ENCODE measurements at regions not wholly inside any gene's neighbourhood (a gene's known extent, or its start where the extent isn't known, plus 50 kb on each side); places are given as distances from the start of the nearest gene placed in this dataset.

DNA sequence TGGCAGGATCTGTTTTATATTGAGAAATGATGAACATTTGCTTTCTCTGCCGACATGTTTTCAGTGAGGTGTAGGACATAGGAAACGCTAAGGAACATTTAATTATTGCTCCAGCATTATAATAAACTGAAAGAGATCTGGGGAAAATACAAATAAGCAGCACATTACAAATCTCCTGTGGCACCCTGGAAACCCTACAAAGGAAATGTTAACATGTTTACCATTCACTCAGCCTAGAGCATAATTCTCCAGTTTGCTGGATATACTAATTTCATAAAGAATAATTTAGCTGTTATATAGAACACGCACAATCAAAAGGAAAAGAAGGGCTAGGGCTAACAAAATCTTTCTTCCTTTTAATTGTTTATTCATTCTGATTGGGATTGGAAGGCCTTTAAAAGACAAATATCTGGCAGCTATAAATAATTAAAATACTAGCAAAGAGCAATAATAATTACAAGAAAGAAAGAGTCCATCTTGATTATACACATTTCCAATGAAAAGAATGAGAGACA is 299.4 kb downstream of the CRPPA start:
- TF ChIP-seq, protein P1, sequence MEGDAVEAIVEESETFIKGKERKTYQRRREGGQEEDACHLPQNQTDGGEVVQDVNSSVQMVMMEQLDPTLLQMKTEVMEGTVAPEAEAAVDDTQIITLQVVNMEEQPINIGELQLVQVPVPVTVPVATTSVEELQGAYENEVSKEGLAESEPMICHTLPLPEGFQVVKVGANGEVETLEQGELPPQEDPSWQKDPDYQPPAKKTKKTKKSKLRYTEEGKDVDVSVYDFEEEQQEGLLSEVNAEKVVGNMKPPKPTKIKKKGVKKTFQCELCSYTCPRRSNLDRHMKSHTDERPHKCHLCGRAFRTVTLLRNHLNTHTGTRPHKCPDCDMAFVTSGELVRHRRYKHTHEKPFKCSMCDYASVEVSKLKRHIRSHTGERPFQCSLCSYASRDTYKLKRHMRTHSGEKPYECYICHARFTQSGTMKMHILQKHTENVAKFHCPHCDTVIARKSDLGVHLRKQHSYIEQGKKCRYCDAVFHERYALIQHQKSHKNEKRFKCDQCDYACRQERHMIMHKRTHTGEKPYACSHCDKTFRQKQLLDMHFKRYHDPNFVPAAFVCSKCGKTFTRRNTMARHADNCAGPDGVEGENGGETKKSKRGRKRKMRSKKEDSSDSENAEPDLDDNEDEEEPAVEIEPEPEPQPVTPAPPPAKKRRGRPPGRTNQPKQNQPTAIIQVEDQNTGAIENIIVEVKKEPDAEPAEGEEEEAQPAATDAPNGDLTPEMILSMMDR (IDR thresholded peaks at IDR 0.05; ENCODE audit: low read depth, low read length): no peak
- DNase-seq (ENCODE audit: extremely low read depth, low read depth): no peak

GRCh38 chr7:16115374-16115773 is 306.0 kb downstream of the CRPPA start:
- TF ChIP-seq, protein P1 (IDR thresholded peaks at IDR 0.05; ENCODE audit: low read depth, low read length): no peak
- no peak for DNase-seq (ENCODE audit: extremely low read depth, low read depth)

GRCh38 chr7:16114633-16115032 is 306.7 kb downstream of the CRPPA start:
- DNase-seq (ENCODE audit: extremely low read depth, low read depth): no peak
- TF ChIP-seq, protein P1 (IDR thresholded peaks at IDR 0.05; ENCODE audit: low read depth, low read length): peak; percentile 51

DNA sequence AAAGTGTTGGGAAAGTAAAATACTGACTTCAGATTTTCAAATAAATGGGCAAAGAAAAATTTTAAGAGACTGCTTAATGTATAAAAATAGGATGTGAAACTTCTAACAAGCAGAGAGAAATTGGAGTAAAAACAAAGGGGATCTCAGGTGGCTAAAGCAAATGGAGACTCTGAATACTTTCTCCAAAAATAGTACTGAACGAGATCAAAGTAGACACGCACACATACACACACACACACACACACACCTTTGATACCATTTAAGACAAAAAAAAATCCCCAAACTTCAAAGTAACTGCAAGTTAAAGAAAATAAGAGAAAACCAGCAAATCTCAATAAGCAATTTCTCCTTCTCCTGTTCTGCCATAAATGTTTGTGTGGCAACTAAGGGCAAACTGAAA is 307.3 kb downstream of the CRPPA start:
- TF ChIP-seq, protein P1 (IDR thresholded peaks at IDR 0.05; ENCODE audit: low read depth, low read length): no peak
- DNase-seq (ENCODE audit: extremely low read depth, low read depth): no peak

GRCh38 chr7:16113058-16113457 is 308.3 kb downstream of the CRPPA start:
- TF ChIP-seq, protein P1 (IDR thresholded peaks at IDR 0.05; ENCODE audit: low read depth, low read length): no peak
- no peak for DNase-seq (ENCODE audit: extremely low read depth, low read depth)

GRCh38 chr7:16106869-16107268 is 314.5 kb downstream of the CRPPA start:
- TF ChIP-seq, protein P1 (IDR thresholded peaks at IDR 0.05; ENCODE audit: low read depth, low read length): no peak
- DNase-seq (ENCODE audit: extremely low read depth, low read depth): no peak

- TF ChIP-seq, protein P1 (IDR thresholded peaks at IDR 0.05; ENCODE audit: low read depth, low read length): no peak
- no peak for DNase-seq (ENCODE audit: extremely low read depth, low read depth)
Observed at GRCh38 chr7:16106300-16106699, 315.0 kb downstream of the CRPPA start.
